ENCODE measurements at regions not wholly inside any gene's neighbourhood (a gene's known extent, or its start where the extent isn't known, plus 50 kb on each side); places are given as distances from the start of the nearest gene placed in this dataset.
"Not testable (repeated sequence)": the region's sequence is repeated elsewhere in the genome, so short reads cannot be mapped to it uniquely, and the experiment has no call there.

GRCh38 chr2:111365986-111366640 lies 245.4 kb downstream of the BCL2L11 start:
- not testable (repeated sequence) for TF ChIP-seq CTCF (IDR thresholded peaks at IDR 0.05 in 4 of 5, conservative IDR thresholded peaks at IDR 0.05 in 1 of 5); POLR2A (IDR thresholded peaks at IDR 0.05)
